IPS-NIHi7 (cell line): ENCODE measurements at regions not wholly inside any gene's neighbourhood (a gene's known extent, or its start where the extent isn't known, plus 50 kb on each side); places are given as distances from the start of the nearest gene placed in this dataset.

Experiments
- DNase-seq: peaks from one replicate; pipeline ENCODE4 v3.0.0; 2012; ENCODE audit warnings: mixed read lengths; ENCODE audit errors: extremely low spot score

DNA sequence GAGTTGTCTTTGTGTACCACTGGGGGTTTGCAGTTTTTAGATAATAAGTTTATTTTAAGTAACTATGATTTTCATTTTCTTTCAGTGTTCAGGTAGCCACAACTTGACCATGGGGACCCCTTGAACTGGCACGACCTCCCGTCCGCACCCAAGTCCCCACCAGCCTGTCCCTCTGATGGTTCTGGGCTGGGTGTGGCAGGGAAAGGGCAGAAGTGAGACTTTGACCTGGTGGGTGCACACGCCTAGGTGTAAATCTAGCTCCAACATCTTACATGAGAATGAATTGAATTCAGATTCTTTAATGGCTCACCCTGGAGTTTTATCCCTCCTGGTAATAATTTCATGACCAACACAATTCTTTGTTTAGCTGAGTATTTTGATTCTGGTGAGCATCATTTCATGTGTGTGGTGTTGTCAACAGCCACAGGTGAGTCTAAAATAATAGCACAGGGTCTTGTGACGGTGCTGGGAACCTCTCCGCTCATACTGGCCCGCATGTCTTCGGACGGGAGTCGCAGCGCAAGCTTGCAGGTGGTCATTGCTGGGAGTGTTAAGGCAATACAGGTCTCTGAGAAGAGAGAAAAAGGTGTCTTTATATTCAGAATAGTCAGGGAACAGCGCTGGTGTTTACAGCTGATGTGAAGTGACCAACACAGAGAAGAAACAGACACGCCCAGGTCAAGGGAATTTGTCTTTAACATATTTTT, 50.8 kb upstream of the POFUT2 start:
- no peak for DNase-seq

DNA sequence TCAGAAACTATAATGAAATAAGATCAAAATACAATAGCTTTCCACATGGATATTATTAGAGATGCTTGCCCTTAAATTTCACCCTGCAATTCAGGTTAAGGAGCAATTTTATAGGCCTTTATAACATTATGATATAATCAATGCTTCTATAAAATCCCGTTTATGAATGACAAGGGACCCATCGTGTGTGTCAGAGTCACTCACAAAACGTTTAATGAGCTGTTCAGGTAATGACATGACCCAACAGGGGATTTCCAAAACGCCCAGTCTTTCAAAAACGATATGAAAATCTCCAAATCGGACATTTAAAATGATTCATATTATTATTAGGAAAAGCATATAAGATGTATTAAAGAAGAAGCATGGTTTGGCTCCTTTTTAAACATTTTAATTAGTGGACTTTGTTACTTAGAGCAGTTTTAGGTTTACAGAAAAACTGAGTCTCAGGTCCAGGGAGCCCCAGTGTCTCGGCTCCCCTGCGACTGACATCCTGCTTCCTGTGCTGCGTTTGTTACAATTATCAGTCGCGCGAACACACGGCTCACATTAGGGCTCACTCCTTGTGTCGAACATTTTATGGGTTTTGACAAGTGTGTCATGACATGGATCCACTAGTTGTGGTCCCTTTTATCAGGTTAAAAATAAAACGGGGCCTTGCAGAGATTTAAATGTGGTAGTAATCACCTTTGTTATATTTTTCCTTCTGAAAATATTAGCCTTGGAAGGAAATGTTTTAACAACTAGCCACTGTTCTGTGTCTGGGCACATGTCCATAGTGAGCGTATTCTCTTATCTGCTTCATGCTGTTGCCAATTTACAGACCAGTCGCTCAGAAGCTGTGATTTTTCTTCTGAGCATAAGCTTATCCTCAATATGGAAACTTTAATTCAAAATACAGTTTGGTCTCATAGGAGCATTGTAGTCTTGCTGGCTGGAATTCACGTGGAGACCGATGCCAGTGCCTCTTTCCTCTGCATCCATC, 52.0 kb upstream of the POFUT2 start:
- DNase-seq: no peak

DNA sequence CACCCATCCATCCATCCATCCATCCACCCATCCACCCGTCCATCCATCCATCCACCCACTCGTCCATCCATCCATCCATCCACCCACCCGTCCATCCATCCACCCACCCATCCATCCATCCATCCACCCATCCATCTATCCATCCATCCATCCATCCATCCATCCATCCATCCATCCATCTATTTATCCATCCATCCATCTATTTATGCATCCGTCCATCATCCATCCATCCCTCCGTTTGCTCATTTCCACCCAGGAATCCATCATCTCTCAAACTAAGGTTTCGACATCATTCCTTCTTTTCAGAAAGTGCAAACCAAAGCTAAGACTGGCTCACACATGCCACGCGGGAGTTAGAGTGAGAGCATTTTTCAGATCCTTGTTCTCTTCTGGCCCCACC, 52.8 kb upstream of the POFUT2 start:
- no peak for DNase-seq

DNA sequence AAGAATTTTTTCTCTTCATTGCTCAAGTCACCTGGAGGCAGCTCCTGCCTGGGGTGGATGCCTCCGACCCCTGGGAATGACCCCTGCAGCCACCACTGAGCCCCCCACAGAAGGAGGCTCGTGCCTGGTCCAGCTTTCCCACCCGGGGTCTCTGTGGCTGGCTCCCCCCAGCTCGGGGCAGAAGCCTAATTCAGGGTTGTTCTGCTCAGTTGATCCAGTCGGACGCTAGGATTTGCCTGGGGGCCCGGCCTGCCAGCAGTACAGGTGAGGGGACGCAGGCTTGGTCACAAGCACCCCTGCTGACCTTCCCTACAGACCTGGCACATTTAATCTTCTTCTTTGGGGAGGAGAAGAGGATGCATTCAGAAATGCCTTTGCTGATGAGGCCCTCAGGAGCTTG, 53.6 kb upstream of the POFUT2 start:
- no peak for DNase-seq

DNA sequence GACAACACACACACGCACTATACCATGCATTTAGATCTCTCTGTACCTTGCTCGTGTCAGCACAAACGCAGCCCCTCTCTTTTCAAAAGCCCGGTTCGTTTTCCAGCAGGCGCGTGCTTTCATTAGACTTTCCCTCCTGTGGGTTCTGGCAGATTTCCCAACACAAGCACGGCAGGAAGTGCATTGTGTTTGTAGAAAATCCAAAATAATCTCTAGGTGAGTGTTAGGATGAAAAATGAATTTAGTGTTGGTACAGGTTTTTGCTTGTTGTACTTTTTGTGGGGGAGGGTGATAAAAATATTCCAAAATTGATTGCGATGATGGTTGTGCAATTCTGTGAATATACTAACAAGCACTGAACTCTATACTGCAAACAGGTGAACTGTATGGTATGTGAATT, 54.1 kb upstream of the POFUT2 start:
- DNase-seq: no peak

DNA sequence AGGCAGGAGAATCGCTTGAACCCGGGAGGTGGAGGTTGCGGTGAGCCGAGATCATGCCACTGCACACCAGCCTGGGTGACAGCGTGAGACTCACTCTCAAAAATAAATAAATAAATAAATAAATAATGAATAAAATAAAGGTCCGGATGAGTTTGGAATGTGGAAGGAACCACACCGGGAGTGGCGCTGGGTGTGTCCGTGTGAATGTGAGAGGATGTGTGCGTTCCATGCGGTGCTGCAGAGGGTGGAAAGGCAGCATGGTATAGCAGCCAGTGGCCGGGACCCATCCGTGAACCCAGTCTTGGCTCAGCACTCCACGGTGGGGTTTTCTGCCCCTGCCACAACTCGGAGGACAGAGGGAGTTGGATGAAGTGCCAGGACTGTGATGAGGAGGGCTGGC, 56.2 kb upstream of the POFUT2 start:
- DNase-seq: no peak

DNA sequence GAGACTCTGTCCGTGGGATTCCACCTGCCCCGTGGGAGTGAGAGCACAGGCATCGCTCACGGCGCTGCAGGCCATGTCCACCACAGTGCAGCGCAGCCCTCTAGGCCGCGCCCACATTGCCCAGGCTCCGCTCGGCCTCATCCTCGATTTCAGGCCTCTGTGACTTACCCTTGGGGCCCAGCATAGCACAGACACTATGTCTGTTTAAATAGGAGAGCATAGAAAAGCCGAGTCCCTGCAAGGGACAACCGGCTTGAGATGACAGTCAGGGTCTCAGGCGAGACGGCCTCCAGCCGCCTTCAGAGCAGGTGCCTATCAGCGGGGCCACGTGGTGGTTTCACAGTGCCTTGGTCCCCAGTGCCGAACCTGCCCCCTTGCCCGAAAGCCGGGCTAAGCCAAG, 56.9 kb upstream of the POFUT2 start:
- DNase-seq: no peak

DNA sequence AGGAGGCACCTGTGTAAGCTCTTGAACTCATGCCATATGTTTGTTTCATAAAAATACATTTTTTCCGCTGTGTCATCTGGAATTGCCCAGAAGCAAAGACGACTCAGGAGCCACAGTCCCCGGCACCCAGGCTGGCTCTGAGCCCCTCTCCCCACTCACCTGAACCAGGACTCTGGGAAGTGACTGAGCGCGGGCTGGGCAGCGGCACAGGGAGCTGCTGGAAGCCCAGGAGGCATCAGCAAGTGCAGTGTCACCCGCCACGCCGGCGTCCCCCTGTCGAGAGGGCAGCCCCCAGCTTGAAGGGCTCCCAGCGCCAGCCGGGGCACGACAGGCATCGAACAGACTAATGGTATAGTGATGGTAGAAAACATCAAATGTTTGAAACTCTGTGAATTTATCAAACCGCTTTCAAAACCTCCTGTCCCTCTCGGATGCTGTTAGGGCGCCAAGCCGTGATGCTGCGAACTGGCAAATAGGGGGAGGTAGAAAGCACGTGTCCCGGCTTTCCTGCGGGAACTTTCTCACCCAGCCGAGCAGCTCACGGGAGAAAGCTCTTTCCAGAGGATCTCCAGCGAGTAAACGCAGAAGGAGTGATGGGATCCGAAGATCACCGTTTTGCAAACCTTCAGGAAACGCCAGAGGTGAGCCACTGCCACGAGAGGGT, 57.8 kb upstream of the COL18A1 start:
- DNase-seq: no peak

DNA sequence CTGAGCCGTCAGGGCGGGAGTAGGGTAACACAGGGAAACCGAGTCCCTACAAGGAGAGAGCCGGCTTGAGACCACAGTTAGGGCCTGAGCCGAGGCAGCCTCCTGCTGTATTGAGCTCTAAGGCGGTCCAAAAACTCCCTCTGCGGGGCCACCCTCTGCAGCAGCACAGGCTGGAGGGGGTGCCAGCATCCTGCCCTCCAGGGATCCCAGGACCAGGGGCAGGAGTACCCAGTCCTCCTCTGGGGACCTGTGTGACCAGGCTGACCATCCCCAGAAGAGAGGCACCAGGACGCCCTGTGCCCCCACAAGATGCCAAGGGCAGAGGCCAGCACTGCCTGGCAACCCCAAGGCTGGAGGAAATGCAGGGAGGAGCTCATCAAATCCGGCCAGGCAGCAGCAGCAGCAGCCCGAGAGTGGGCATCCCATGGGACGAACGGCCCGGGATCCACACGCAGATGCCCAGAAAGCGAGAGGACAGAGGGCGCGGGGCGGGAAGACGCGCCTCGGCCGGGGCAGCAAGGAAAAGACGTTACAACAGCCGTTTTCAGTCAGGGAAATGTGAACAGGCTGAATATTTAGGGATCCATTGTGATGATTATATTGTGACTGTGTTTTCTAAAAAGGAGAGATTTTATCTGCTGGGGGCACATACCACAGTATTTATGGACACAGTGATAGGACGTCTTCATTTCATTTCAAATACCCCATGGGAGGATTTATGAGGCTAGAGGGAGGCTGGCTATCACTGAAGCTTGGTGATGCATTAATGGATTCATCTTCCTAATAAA, 57.1 kb upstream of the COL18A1 start:
- DNase-seq: peak; percentile 7

DNA sequence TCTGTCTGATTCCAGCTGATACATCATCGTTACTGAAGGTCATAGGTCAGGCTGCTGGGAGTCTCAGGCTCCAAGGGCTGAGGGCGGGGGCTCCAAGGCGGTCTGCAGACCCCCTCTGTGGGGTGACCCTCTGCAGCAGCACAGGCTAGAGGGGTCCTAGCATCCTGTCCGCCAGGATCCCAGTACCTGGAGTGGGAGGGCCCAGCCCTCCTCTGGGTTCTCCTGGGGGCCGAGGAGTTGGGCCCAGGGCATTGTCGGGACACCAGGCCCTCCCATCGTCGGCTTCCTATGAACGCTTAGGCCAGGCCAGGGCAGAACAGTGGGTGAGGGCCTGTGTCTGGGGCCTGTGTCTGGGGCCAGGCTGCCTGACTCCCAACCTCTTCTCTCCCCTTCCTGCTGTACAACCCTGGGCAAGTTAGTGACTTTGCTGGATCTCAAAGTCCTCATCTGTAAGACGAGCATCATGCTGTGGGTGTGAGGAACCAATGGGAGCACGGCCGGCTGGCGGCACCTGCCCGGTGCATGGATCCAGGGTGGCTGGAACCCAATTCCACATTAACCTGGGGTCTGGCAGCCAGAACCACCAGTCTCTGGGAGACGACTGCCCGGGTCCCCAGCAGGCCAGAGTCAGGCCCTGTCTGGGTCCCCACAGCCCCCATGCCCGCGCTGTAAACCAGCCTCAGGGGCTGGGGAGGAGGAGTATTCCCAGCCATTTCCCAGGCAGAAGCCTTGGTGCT, 56.2 kb upstream of the COL18A1 start:
- DNase-seq: no peak

DNA sequence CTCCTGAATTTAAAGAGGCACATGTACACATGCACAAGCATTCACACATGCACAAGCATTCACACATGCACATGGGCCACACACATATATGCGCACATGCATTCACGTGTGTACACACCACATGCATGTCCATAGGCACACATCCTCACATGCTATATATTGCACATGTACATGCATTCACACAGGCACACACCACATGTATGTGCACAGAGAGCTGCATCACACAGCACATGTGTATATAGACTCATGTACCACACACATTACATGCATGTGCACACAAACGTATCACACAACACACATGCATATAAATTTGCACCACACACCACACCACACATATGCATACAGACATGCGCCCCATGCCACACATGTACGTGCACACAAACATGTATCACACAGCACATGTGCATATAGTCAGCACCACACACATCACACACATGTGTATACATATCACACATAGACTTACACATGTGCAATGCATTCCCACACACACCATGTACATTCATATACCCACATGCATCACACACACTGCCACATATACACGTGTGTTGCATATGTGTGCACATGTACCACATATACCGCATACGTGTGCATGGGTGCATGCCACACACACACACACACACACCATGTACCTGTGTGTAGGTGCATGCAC, 54.6 kb upstream of the COL18A1 start:
- no peak for DNase-seq

DNA sequence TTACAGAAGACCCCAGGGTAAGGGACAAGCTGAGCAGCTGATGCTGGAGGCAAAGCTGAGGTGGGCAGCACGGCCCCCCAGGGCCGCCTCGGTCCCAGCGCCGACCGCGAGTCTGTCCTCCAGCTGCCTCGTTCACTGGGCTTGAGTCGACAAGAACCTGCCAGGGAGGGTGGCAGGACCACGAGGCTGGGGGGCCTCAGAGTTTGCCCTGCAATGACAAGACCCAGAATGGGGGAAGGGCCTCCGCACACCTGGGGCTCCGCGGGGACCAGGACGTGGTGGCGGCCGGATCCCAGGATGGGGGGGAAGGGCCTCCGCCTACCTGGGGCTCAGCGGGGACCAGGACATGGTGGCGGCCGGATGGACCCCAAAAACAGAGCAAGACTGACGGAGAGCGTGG, 53.9 kb upstream of the COL18A1 start:
- no peak for DNase-seq

DNA sequence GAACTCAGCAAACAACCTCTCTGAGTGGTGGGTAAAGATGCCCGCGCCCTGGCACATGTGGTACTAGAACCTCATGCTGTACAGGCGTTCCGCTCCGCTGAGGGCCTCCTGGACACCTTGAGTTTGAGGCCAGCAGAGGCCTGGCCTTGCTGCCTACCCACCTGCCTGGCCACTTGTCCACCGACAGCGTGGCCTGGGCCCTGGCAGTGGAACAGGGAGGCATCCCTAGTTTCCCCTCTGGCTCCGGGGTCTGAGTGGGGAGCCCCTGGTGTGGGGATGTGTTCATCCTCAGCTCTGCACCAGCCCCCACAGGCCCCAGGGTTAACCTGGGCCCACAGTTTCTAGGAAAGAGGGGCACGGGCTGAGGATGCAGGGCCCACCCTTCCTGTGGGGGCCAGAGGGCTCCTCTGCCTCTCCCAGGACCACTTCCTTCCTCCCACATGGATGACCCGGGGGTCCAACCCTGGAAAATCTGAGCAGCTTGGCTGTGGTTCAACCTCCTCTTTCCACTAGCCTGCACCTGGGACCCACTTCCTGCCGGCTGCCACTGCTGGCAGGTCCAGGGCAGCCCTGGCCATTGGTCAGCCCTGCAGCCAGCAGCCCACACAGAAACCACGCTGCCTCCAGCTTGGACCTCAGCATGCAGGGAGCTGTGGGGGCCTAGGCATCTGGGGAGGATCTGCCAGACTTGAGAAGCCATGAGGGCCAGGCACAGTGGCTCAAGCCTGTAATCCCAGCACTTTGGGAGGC, 53.3 kb upstream of the COL18A1 start:
- no peak for DNase-seq

DNA sequence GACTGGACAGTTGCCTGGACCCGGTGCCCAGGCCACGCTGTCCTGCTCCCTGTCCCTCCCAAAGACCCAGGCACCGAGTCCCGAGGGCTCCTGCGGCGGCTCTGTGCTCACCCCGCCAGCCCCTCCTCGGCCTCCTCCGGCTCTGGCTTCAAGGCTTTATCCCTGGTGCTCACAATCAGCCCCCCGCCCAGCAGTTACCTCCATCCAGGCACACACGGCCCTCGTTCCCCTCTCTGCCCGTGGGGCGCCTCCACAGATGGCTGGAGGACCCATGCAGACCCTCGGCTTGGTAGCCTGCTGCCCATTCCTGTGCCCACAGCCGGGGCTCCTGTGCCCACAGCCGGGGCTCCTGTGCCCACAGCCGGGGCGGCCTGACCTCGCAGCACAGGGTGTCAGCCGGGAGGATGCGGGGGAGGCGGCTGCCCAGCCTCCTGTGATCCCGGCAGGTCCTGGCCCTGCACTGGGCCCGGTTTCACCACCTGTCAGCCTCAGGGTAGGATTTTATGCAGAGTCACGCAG, 52.3 kb upstream of the COL18A1 start:
- no peak for DNase-seq

DNA sequence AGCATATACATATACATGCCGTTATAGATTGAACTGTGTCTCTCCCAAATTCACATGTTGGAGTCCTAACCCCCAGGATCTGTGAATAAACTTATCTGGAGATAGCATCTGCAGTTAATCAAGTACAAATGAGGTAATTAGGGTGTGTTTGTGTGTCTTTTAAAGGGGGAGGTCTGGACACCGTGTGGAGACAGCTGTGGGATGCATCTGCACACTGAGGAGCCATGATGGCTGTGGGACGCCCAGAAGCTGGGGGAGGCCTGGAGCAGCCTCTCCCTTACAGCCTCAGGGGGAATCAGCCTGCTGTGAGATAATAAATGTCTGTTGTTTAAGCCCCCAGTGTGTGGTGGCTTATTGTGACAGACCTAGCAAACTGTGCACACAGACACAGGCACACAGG, 51.8 kb upstream of the COL18A1 start:
- DNase-seq: no peak

DNA sequence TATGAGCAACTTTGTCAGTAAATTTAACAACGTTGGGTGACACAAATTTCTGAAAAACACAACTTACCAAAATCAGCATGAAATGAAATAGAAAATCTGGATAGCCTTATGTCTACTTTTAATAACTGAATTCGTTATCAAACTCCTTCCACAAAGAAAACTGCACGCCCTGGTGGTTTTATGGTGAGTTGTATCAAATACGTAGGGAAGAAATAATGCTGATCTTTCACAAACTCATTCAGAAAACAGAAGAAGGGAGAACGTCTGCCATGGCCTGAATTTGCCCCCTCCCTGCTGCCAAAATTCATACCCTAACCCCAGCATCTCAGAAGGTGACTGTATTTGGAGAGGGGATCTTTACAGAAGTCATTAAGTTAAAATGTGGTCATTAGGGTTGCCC, 50.0 kb upstream of the COL18A1 start:
- no peak for DNase-seq
